Spleen (tissue), 11 donors: ENCODE measurements at regions not wholly inside any gene's neighbourhood (a gene's known extent, or its start where the extent isn't known, plus 50 kb on each side); places are given as distances from the start of the nearest gene placed in this dataset.

Source experiments
- DNase-seq: peaks from one replicate; pipeline ENCODE4 v3.0.0-alpha.2; 2020
- H3K27ac ChIP-seq, 8 donors: fragments of 200-600 bp; sonication (generic) in 7 of 8; 1 replicate in 4 of 8; 2 replicates in 4 of 8; pipeline versions ENCODE4 v1.5.0 to v1.8.0; 2016 to 2021; ENCODE audit warnings: inconsistent platforms in 4 of 8, mild to moderate bottlenecking in 4 of 8, moderate library complexity in 1 of 8
- H3K27me3 ChIP-seq, 7 donors: fragments of 200-600 bp; sonication (generic) in 6 of 7; replicated peaks in 1 of 7; 1 replicate in 4 of 7; 2 replicates in 3 of 7; pipeline versions ENCODE4 v1.5.0 to v1.8.0; 2016 to 2021; ENCODE audit warnings: inconsistent platforms in 3 of 7, mild to moderate bottlenecking in 1 of 7
- H3K36me3 ChIP-seq, 6 donors: fragments of 200-600 bp; sonication (generic) in 5 of 6; 1 replicate in 4 of 6; 2 replicates in 2 of 6; pipeline versions ENCODE4 v1.5.0 to v1.8.0; 2016 to 2021; ENCODE audit warnings: inconsistent platforms in 2 of 6
- H3K4me1 ChIP-seq, 6 donors: fragments of 200-600 bp; sonication (generic) in 5 of 6; 1 replicate in 3 of 6; 2 replicates in 3 of 6; pipeline versions ENCODE4 v1.5.0 to v1.8.0; 2016 to 2021; ENCODE audit warnings: inconsistent platforms in 3 of 6
- H3K4me3 ChIP-seq, 8 donors: fragments of 200-600 bp; sonication (generic) in 7 of 8; 1 replicate in 4 of 8; 2 replicates in 4 of 8; pipeline versions ENCODE4 v1.5.0 to v1.8.0; 2016 to 2021; ENCODE audit warnings: inconsistent platforms in 4 of 8, mild to moderate bottlenecking in 4 of 8, moderate library complexity in 2 of 8
- H3K9me3 ChIP-seq, 8 donors: fragments of 200-600 bp; sonication (generic) in 7 of 8; 1 replicate in 4 of 8; 2 replicates in 4 of 8; pipeline versions ENCODE4 v1.5.0 to v1.8.0; 2016 to 2021; ENCODE audit warnings: inconsistent platforms in 4 of 8
- POLR2A ChIP-seq, 3 donors: fragments of 450-650 bp; IDR thresholded peaks; one replicate each; pipeline ENCODE4 v1.5.1; 2017; ENCODE audit warnings: antibody characterized with exemption in 3 of 3, mild to moderate bottlenecking in 1 of 3
- POLR2AphosphoS5 ChIP-seq, 3 donors: sonication (generic); formaldehyde crosslinking; IDR thresholded peaks; one replicate each; pipeline ENCODE4 v1.5.1; 2017; ENCODE audit warnings: antibody characterized with exemption in 3 of 3
- WGBS, 5 donors: extraction: QIAGEN DNeasy Blood & Tissue Kit in 3 of 5; methylation state at CpG; one replicate each; pipeline versions ENCODE4 v1.1.5 to v1.1.7; 2013 to 2018; 5-methylcytosine and 5-hydroxymethylcytosine counted together
- intact Hi-C: fragments of 100-400 bp; cut with DNase I; formaldehyde crosslinking; loops from one replicate; pipeline ENCODE4 v1.15.0; 2023; ENCODE audit warnings: low total_unique reads
- TF ChIP-seq, protein P1 (sequence below), 11 experiments: fragments of 200-600 bp in 7 of 11; fragments of 450-650 bp in 4 of 11; sonication (generic) in 4 of 11; IDR thresholded peaks in 8 of 11; conservative IDR thresholded peaks in 3 of 11; 1 replicate in 7 of 11; 2 replicates in 4 of 11; pipeline versions ENCODE4 v1.4.0 to v1.8.0; 2016 to 2021; ENCODE audit warnings: antibody characterized with exemption in 11 of 11, inconsistent platforms in 4 of 11, mild to moderate bottlenecking in 1 of 11
- donor health status: healthy with polysubstance abuse.
- donor health status: DM: no; HTN: no; CAD: no; lungs with moderate emphysema.
- donor health status: DM: no; HTN: no; CAD: no.
- donor health status: Bipolar disorder and iron deficiency.
- donor health status: healthy.
- donor health status: DM: no; HTN: no; CAD: no.
- donor health status: DM: yes; HTN: yes; CAD: no.

DNA sequence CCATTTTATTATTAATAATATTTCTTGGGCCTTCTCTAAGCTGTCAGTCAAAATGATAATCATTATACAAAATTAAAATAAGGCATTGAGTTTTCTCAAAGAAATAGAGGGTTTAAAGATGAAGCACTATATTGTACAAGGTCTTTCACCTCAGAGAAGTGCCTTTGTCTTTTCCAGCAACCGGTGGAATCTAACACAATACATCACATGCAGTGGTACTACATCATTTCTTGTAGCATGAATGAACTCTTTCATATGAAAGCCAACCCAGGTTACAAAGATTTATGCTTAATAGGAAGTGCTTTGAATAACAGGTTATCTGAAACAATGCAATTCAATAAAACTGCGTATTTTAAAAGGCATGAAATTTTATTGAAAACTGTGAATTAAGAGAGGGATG lies 1620.8 kb downstream of the PCDH9 start:
- no peak overlapping the region for H3K4me3 ChIP-seq
- H3K36me3 ChIP-seq = no peaks in the 10 kb centered on the region
- WGBS, 5 donors = 82 to 90% (median 86%) methylated on average over 2 of the region's 2 CpGs
- H3K27me3 ChIP-seq = no peaks in the 10 kb centered on the region
- no peak for TF ChIP-seq POLR2A (IDR thresholded peaks at IDR 0.05)
- TF ChIP-seq, protein P1, sequence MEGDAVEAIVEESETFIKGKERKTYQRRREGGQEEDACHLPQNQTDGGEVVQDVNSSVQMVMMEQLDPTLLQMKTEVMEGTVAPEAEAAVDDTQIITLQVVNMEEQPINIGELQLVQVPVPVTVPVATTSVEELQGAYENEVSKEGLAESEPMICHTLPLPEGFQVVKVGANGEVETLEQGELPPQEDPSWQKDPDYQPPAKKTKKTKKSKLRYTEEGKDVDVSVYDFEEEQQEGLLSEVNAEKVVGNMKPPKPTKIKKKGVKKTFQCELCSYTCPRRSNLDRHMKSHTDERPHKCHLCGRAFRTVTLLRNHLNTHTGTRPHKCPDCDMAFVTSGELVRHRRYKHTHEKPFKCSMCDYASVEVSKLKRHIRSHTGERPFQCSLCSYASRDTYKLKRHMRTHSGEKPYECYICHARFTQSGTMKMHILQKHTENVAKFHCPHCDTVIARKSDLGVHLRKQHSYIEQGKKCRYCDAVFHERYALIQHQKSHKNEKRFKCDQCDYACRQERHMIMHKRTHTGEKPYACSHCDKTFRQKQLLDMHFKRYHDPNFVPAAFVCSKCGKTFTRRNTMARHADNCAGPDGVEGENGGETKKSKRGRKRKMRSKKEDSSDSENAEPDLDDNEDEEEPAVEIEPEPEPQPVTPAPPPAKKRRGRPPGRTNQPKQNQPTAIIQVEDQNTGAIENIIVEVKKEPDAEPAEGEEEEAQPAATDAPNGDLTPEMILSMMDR (IDR thresholded peaks at IDR 0.05 in 8 of 11, conservative IDR thresholded peaks at IDR 0.05 in 3 of 11) = no peak
- no peak for TF ChIP-seq POLR2AphosphoS5 (IDR thresholded peaks at IDR 0.05)
- no peak overlapping the region for H3K27ac ChIP-seq
- H3K4me1 ChIP-seq = no peaks in the 10 kb centered on the region
- DNase-seq = no peak
- intact Hi-C loops = no loop called here
- no peaks in the 10 kb centered on the region for H3K9me3 ChIP-seq

- intact Hi-C loops = no loop called here
- DNase-seq = no peak
- Histone ChIP-seq H3K4me1 (no peaks in the 10 kb centered on the region), H3K4me3 (no peak overlapping the region), H3K27ac (no peak overlapping the region), H3K36me3 (no peaks in the 10 kb centered on the region), H3K27me3 (no peaks in the 10 kb centered on the region), H3K9me3 (peaks cover 0 to 3% (median 0%) of the 10 kb centered on the region in 8 donors)
- WGBS, 5 donors = 69 to 88% (median 80%) methylated on average over 2 of the region's 2 CpGs
- TF ChIP-seq POLR2A (IDR thresholded peaks at IDR 0.05) = no peak
- TF ChIP-seq, protein P1 (IDR thresholded peaks at IDR 0.05 in 8 of 11, conservative IDR thresholded peaks at IDR 0.05 in 3 of 11) = no peak
- TF ChIP-seq POLR2AphosphoS5 (IDR thresholded peaks at IDR 0.05) = no peak
Observed at GRCh38 chr13:65606622-65607021, 1623.5 kb downstream of the PCDH9 start.

DNA sequence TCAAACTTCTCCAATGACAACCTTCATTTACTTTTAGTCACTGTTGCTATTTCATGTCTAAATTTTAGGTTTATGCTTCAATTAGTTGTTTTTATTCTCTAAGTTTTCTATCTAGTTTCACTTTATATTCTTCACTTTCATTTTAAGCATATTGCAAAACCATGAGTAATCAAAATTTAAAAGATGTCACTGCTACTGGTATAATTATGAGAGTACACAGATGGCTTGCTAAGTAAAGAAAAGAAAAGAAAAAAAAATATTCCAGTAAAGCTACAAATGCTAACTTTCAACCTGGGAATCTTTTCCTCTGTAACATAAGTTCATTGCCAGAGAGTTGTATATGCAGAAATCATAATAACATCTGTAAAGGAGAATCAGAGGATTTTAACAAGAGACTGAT lies 1624.7 kb downstream of the PCDH9 start:
- H3K4me3 ChIP-seq = no peak overlapping the region
- H3K9me3 ChIP-seq = peaks cover 0 to 3% (median 0%) of the 10 kb centered on the region in 8 donors
- DNase-seq = no peak
- H3K36me3 ChIP-seq = no peaks in the 10 kb centered on the region
- TF ChIP-seq, protein P1 (IDR thresholded peaks at IDR 0.05 in 8 of 11, conservative IDR thresholded peaks at IDR 0.05 in 3 of 11) = no peak
- TF ChIP-seq POLR2AphosphoS5 (IDR thresholded peaks at IDR 0.05) (no peak), POLR2A (IDR thresholded peaks at IDR 0.05) (no peak)
- no peaks in the 10 kb centered on the region for H3K27me3 ChIP-seq
- intact Hi-C loops = no loop called here
- H3K4me1 ChIP-seq = no peaks in the 10 kb centered on the region
- no peak overlapping the region for H3K27ac ChIP-seq

DNA sequence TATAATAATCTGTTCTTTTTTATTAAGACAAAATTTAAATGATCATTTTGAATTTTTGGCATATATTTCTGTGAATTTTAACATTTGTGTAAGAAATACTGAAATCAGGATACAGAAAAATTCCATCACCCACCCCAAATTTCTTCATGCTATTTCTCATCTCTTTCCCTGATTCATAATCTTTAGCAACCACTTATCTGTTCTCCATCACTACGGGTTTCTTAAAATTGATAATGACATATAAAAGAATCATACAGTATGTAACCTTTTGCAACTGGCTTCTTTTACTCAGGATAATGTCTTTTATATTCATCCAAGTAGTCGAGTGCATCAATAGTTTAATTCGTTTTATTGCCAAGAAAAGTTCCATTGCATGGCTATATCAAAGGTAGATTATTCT lies 1627.0 kb downstream of the PCDH9 start:
- WGBS, 5 donors = 83 to 92% (median 86%) methylated on average over 3 of the region's 3 CpGs
- Histone ChIP-seq H3K36me3 (no peaks in the 10 kb centered on the region), H3K4me3 (no peak overlapping the region), H3K9me3 (peaks cover 0 to 3% (median 0%) of the 10 kb centered on the region in 8 donors), H3K27ac (no peak overlapping the region), H3K27me3 (no peaks in the 10 kb centered on the region), H3K4me1 (no peaks in the 10 kb centered on the region)
- TF ChIP-seq POLR2AphosphoS5 (IDR thresholded peaks at IDR 0.05) (no peak), POLR2A (IDR thresholded peaks at IDR 0.05) (no peak)
- TF ChIP-seq, protein P1 (IDR thresholded peaks at IDR 0.05 in 8 of 11, conservative IDR thresholded peaks at IDR 0.05 in 3 of 11) = no peak
- DNase-seq = no peak
- intact Hi-C loops = no loop called here
